ENCODE measurements at regions not wholly inside any gene's neighbourhood (a gene's known extent, or its start where the extent isn't known, plus 50 kb on each side); places are given as distances from the start of the nearest gene placed in this dataset.
"Not testable (repeated sequence)": the region's sequence is repeated elsewhere in the genome, so short reads cannot be mapped to it uniquely, and the experiment has no call there.

DNA sequence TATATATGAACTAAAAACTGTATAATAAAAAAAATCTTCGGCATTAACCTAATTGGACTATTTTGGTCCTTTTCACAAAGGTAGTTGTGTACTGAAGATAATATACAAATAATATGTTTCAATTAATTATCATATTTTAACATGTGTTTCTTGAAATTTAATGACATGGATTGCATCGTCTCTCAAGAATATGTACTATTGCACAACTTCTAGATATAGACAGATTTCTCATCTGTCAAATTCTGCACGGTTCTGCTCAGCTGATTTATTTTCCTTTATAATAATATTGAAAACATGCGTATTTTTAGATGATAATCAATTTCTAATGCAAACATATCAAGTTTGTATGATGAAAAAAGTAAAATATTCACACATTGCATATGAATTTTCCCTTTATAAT is 498.7 kb upstream of the PABPC4L start:
- TF ChIP-seq, protein P1, sequence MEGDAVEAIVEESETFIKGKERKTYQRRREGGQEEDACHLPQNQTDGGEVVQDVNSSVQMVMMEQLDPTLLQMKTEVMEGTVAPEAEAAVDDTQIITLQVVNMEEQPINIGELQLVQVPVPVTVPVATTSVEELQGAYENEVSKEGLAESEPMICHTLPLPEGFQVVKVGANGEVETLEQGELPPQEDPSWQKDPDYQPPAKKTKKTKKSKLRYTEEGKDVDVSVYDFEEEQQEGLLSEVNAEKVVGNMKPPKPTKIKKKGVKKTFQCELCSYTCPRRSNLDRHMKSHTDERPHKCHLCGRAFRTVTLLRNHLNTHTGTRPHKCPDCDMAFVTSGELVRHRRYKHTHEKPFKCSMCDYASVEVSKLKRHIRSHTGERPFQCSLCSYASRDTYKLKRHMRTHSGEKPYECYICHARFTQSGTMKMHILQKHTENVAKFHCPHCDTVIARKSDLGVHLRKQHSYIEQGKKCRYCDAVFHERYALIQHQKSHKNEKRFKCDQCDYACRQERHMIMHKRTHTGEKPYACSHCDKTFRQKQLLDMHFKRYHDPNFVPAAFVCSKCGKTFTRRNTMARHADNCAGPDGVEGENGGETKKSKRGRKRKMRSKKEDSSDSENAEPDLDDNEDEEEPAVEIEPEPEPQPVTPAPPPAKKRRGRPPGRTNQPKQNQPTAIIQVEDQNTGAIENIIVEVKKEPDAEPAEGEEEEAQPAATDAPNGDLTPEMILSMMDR (IDR thresholded peaks at IDR 0.05; ENCODE audit: low read depth, low read length), result no peak
- ChIA-PET CTCF (no interaction called here), POLR2A (no interaction called here)
- DNase-seq (ENCODE audit: low read depth, low spot score), result no peak
- H3K9me3 ChIP-seq (ENCODE audit: control insufficient read depth, insufficient read depth, low read length), result no peaks in the 10 kb centered on the region
- no peak overlapping the region for H3K4me3 ChIP-seq (ENCODE audit: low read depth, low read length)
- no peaks in the 10 kb centered on the region for H3K27me3 ChIP-seq (ENCODE audit: control insufficient read depth, insufficient read depth, low read length)
- no peak overlapping the region for H3K27ac ChIP-seq (ENCODE audit: low read depth, low read length)

DNA sequence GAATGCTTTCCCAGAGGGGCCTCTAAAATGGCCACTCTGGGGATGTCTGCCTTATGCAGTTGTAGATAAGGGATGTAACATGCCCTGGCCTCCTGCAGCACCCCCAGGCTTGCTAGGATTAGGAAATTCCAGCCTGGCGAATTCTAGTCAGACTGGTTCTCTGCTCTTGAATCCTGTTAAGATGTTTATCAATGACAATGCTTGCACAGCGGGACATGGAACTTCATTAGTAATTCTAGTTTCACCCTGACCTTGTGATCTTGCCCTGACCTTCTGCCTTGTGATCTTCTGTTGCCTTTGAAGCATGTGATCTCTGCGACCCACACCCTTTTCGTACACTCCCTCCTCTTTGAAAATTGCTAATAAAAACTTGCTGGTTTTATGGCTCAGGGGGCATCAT is 497.2 kb upstream of the PABPC4L start:
- H3K27ac ChIP-seq (ENCODE audit: low read depth, low read length); DNase-seq (ENCODE audit: low read depth, low spot score); POLR2A ChIA-PET: not testable (repeated sequence)

DNA sequence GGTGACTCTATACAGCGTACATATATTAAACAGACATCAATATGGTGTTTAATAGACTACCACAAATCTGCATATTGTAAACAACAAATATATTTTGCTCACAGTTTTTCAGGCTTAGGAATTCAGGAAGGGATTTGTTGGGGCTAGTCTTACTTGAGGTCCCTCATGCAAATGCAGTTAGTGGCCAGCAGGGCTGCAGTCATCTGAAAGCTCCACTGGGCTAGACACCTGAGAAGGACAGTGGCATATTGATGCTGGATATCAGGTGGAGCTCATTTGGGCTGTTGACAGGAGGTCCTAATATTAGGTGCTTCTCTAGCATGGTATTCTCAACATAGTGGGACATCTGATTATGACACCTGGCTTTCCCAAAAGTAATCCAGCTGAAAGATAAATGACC is 493.8 kb upstream of the PABPC4L start:
- ChIA-PET CTCF (no interaction called here), POLR2A (no interaction called here)
- H3K9me3 ChIP-seq (ENCODE audit: control insufficient read depth, insufficient read depth, low read length), result no peaks in the 10 kb centered on the region
- TF ChIP-seq, protein P1 (IDR thresholded peaks at IDR 0.05; ENCODE audit: low read depth, low read length), result no peak
- no peak overlapping the region for H3K4me3 ChIP-seq (ENCODE audit: low read depth, low read length)
- H3K27ac ChIP-seq (ENCODE audit: low read depth, low read length), result no peak overlapping the region
- no peaks in the 10 kb centered on the region for H3K27me3 ChIP-seq (ENCODE audit: control insufficient read depth, insufficient read depth, low read length)
- DNase-seq (ENCODE audit: low read depth, low spot score), result no peak

More for the DNA sequence above, 497.2 kb upstream of the PABPC4L start:
- H3K27me3 ChIP-seq (ENCODE audit: control insufficient read depth, insufficient read depth, low read length); CTCF ChIA-PET; H3K4me3 ChIP-seq (ENCODE audit: low read depth, low read length); H3K9me3 ChIP-seq (ENCODE audit: control insufficient read depth, insufficient read depth, low read length): not testable (repeated sequence)

DNA sequence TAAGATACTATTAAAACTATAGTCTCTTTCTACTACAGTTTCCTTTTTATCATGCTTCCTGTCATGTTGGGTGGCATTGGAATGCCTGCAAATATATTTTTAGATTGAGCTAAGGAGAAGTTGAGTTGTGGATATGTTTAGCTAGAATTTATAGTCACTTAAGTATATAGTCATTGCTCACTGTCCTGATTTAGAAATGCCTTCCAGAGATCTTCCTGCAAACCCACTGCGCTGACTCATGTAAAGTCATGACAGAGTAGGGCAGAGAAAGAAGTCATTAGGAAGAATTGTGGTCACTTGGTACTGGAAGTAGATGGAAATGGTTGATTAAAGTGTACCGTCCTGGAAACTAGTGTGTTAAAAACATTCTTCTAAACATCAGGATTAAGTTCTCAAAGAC is 490.3 kb upstream of the PABPC4L start:
- ChIA-PET CTCF (no interaction called here), POLR2A (no interaction called here)
- TF ChIP-seq, protein P1 (IDR thresholded peaks at IDR 0.05; ENCODE audit: low read depth, low read length), result no peak
- H3K9me3 ChIP-seq (ENCODE audit: control insufficient read depth, insufficient read depth, low read length), result peaks cover 6% of the 10 kb centered on the region
- no peaks in the 10 kb centered on the region for H3K27me3 ChIP-seq (ENCODE audit: control insufficient read depth, insufficient read depth, low read length)
- no peak for DNase-seq (ENCODE audit: low read depth, low spot score)
- H3K4me3 ChIP-seq (ENCODE audit: low read depth, low read length), result no peak overlapping the region
- H3K27ac ChIP-seq (ENCODE audit: low read depth, low read length), result no peak overlapping the region

DNA sequence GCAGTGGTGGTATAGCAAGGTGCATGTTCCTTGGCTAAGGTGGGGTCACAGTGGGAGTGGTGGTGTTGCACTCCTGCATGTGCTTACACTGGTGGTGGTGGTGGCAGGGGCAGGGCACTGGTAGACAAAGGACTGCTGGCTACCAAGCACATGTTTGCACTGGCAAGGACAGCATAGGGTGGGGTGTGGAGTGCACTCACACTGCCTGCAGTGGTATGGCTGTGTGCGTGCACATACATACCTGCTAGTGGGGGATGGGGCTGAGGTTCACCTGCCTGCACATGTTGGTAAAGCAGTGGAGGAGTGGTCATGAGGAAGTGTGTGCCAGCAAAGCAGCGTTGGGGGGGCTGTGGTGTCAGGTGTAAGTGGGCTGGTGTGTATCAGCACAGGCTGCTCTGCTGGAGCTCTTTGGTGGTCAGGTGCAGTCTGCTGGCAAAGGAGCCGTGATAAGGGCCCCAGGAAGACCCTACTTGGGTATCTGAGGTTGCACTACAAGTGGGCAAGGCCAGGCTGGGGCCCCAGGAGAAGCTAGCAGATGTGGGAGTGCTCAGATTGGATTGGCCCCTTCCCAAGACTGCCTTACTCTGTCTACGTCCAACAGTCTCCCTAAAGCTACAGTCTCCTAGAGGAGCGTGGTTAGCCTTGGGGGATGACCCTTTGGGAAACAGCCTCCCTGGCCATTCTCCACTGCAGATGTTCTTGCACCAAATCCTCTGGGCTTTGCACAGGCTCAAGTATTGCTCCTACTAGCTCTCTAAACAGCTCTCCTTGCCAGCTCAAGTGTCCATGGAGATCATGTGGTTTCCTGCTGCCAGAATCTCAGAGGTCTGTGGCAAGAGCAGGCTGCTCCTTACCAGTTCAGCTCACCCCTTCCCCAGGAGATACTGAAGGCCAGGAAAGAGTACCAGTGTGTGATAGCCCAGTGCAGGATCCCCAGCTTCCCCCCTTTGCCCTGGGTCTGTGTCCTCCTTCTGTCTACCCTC is 486.3 kb upstream of the PABPC4L start:
- ChIA-PET POLR2A (no interaction called here), CTCF (no interaction called here)
- Histone ChIP-seq H3K27ac (ENCODE audit: low read depth, low read length) (no peak overlapping the region), H3K4me3 (ENCODE audit: low read depth, low read length) (no peak overlapping the region), H3K9me3 (ENCODE audit: control insufficient read depth, insufficient read depth, low read length) (peaks cover 6% of the 10 kb centered on the region), H3K27me3 (ENCODE audit: control insufficient read depth, insufficient read depth, low read length) (no peaks in the 10 kb centered on the region)
- TF ChIP-seq, protein P1 (IDR thresholded peaks at IDR 0.05; ENCODE audit: low read depth, low read length), result no peak
- DNase-seq (ENCODE audit: low read depth, low spot score), result no peak
